HG02678 (cell line): ENCODE measurements at regions not wholly inside any gene's neighbourhood (a gene's known extent, or its start where the extent isn't known, plus 50 kb on each side); places are given as distances from the start of the nearest gene placed in this dataset.

ENCODE experiments used
- ATAC-seq: cut with Tn5 transposase; IDR thresholded peaks from one replicate; pipeline ENCODE4 v1.9.1; 2021; ENCODE audit warnings: mild to moderate bottlenecking, moderate library complexity; ENCODE audit not compliant: unreplicated experiment

DNA sequence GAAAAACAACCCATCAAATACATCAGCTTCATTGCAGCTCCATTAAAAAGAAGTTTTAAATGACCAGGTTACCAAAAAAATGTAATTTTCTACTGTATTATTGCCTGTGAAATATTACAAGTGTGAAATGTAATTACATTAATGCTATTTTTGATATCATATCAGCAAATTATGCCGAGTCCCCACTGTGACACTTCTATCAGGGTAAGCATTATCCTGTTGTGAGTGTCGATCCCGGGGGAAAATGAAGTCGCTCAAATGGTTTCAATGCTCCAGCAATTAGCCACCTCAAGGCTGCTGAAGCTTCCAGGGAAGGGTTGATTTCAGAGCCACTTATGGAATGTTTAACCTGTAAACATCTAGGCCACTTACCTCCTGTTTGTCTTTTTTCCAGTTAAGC lies 70.4 kb downstream of the RCN1 start:
- no peak for ATAC-seq

DNA sequence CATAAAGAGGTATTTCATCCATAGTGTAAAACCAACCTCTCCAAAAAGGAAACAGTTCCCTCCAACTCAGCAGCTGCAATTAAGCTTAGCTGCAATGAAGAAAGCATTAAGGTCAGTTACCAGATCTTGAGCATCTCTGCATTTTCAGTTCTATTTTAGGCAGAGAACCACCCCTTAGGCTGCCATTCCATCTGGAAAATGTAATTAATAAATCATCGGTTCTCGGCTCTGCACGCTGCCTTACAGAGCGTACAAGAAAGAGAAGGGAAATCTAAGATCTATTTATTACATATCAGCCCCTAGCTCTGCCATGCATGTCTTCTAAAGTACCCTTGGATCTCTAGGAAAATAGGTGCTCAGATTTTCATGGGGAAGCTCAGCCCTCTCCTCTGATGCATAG lies 71.5 kb downstream of the RCN1 start:
- ATAC-seq = no peak

DNA sequence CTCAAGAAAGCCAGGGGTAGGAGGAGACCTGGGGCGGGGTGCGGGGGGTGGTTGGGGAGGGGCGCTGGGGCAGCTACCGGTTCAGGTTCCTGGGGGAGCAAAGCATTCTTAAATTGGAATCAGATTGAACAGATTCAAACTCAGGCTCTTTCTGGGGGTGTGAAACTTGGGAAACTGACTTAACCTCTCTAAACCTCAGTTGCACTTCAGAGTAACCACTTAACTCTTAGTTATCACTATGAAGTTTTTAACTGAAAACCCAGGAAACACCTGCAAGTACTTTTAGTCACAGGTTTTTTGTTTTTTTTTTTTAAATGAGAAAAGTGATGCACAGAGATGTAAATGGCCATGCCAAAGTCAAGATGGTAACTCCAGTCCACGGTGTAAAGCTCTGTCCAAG lies 72.0 kb downstream of the RCN1 start:
- no peak for ATAC-seq

DNA sequence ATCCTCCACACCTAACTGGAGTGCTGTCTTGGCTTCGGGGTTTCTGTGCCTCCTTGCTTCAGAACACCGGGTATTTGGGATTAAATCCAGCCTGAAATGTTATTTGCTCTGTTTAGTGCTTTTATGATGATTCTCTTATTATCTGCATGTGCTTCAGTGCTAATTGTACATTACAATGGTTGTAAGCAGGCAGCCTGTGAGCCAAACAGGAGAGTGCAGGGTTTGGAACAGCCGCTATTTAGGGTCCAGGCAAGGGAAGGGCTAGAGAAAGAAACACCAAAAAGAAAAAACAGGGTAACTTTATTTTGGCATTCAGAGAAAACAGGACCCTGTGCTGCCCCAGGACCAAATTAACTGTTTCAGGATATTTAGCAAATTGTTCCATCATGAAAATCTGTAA lies 72.7 kb downstream of the RCN1 start:
- no peak for ATAC-seq

DNA sequence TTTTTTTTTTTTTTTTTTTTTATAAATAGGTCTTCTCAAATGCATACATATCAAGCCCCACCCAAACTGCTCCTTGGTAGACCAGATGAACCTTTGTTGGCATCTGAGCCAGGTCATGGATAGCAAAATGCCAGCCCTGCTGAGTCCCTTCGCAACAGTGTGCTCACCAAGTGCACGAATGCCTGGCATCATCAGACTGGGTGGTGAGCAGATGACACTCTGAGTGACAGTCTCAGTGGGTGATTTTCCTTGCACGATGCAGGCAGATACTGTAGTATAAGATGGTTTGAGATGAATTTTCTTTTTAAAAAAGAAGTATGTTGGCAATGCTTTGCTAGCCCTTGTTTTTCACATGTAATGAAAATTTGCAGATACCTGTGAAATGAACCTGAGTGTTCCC lies 74.0 kb downstream of the RCN1 start:
- no peak for ATAC-seq

DNA sequence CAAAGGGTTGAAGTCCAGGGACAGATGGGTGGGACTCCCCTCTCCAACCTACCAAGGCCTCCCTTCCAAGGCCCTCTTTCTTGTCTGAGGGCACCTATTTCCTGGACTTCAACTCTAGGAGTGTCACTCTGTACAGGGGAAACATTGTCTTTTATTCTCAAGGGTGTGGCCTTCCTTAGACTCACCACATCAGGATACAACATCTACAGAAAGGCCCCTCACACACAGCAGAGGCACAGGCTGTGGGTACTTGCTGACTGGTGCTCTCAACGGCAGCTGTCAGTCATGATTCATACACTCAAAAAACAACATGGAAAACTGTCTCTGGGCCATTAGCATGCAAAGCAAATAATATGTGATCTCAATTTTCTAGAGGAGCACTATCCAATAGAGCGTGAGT lies 78.0 kb downstream of the RCN1 start:
- no peak for ATAC-seq

DNA sequence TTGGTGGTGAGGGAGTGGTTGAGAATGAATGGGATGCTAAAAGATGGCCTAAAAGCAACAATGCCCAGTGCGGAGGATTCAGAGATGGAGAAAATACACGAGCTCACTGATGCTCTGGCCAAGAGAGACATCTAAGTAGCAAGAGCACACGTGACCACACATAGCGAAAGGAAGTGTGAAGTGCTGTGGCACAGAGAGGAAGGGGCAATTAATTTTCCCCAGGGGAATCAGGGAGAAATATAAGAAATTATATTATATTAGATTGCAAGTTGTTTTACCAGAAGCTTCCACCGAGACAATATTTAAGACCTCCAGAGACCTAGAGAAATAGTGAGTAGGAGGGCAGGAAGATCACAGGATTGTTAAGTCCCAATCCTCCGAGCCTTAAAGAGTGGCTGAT lies 80.6 kb downstream of the RCN1 start:
- no peak for ATAC-seq

DNA sequence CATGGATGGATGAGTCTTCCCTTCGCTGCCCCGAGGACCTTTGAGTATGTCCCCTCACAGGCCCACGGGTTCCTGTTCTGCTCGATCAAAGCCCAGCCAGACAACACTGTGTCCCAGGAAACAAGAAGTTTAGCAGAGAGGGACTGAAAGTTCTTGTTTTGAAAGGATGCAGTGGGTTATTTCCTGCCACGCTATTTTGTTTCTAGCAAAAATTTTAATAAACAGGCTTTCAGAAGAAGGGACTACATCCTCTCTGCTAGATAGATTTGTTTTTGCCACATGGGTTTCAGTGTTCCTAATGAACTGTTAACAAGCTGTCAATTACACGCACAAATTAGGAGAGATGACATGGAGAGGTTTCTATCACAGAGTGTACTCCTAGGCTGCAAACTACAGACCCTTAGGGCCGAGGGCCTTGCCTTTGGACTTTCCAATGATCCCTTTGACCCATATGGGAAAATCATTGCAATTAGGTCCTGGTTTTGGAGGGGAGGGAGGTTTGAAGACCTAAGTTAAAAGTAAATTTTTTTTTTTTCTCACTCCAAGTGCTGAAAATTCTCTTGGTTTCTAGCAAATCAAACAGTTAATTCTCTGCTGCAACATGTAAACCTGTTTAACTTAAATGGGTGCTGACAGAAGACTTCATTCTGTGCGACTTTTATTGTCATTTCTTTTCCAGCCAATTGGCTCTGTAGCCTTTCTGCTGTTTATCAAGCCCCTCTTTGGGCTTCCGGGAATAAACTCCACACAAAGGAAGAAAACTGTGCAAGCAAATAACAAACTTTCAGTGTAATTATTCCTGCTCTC lies 81.4 kb downstream of the RCN1 start:
- ATAC-seq = no peak

DNA sequence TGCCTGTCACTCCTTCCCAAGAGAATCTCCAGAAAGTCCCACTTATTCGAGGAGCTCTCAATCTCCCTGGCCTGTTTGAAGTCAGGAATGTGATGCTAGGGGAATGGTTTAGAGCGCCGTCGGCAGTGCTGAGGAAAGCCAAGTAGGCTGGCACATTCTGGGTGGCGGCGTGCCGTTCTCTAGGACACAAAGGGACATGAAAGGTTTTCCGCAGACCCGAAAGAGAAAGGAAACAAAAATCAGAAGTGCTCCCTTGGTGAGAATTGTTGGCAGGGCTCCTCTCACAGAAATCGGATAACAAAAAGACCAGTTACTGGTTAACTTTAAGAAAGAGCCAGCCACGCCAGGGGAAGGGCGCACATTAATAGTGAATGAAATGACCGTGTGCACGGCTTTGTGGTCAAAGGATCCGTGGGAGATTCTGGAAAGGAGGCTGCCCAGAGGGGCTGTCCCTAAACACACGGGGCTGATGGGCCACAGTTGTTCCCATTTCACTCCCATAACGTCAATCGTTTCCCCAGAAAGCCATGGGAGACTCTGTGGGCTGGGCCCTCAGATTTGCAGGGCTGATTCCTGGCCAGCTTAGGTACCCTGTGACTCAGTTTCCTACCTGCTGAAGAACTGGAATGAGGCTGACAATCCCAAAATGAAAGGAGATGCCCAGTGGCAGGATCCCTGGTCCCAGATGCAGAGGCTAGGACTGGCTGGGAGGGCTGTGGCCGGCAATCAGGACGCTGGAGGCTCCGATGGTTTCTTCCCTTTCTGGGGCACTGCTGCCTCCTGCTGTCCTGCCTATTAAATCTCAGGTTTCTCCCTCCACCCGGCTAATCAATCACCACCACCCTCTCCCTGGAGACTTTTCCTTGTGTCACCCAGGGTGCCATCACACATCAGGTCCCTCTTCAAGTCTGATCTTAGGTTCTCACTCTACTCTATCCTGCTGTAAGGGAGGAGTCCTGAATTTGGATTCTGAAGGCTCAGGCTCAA lies 82.3 kb downstream of the RCN1 start:
- ATAC-seq = peak; percentile 50

DNA sequence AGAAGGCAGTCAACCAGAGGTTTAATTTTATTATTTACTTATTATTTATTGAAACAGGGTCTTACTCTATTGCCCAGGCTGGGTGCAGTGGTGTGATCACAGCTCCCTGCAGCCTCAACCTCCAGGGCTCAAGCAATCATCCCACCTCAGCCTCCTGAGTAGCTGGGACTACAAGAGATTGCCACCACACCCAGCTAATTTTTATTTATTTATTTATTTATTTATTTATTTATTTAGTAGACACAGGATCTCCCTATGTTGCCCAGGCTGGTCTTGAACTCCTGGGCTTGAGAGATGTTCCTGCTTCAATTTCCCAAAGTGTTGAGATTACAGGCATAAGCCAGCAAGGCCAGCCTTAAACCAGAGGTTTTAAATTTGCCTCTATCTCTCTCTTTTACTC lies 83.1 kb downstream of the RCN1 start:
- no peak for ATAC-seq

DNA sequence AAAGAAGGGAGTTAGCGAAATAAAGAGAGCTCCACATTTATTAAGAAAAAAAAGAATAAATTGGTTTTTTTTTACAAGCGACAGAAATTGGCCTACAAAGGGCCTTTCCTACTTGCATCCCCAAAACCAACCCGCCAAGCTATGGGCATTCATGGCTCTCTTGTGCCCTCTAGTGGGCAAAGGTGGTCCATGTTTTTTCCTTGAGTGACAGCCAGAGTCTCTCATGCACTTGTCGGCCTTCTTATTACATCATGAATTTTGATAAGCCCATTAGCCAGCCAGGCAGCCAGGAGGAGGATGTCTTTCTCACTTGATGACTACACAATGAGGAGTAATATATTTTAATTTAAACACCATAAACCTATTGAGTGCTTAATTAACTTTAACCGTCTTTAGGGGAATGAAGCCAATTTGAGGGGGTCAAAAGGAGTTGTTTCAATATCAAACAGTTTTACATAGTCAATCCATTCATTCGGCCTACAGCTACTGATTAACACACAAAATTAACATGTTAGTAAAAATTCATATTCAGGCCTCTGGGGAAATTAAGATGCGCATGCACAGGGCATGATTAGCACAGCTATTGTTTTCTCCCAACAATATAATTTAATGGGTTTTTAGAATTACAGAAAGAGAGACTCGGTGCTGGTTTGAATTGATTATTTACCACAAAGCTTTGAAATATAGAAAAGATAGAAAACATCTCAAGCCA lies 85.5 kb downstream of the RCN1 start:
- peak; percentile 87 for ATAC-seq

DNA sequence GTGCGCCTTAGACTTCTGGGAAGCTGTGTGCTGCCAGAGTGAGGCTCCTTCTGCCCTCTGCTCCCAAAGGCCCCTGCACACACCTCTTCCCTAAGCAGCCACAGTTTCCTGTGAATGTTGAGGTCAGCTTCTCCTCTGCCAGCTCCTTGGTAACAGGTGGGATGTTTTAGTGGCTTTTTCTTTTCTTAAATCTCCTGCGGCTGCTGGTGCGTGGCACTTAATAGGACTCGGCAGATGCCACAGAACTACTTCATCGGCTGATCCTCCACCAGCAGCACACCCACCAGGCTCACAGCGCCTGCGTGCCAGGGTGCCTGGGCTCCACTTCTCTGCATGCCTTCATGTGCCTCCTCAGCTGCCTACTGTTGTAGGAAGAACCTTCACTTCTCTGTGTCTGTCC lies 87.8 kb downstream of the RCN1 start:
- no peak for ATAC-seq

DNA sequence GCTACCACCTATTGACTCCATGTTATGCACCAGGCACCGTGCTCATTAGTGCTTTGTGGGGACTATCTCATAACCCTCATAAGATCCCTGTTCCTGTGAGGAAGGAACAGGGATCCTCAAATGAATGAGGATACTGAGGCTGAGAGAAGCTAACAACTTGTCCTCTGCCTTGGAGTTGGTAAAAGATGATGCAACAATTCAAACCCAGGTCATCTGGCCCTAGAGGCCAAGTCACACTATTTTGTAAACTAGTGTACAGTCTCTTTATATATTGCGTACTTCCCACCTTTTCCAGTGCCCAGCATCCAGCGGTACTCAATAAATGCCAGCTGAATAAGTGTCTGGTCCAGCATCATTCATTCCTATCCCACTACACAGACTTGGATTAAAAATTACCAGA lies 92.6 kb downstream of the RCN1 start:
- ATAC-seq = no peak

DNA sequence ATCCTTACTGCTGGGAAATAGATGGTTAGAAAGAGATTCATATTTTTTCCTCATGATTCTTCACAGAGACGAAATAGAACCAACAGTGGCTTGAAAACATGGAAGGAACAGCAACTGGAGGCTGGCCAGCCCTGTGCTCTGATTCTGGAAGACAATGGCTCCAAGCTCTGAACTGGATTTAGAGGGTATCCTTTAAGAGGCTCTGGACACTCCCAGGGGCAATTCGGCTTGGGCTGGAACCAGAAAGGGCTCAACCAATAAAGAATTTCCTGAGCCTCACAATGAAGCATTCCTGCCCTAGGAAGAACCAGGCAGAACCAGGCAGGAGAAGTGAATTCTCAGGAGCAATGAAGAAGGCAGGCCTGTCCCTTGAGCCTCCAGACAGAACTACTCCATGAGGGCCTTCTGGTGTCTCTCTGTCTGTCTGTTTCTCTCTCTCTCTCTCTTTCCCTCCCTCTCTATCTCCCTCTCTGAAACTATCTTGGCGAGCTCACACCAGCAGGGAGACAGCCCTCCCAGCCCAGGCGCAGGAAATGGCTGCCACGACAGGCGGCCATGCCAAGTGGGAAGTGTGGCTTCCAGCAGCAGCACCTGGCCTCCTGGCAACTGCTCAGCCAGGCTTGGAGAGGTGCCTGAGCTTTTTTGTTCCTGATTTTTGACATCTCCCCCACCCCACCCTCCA lies 93.3 kb downstream of the RCN1 start:
- ATAC-seq = peak; percentile 15

DNA sequence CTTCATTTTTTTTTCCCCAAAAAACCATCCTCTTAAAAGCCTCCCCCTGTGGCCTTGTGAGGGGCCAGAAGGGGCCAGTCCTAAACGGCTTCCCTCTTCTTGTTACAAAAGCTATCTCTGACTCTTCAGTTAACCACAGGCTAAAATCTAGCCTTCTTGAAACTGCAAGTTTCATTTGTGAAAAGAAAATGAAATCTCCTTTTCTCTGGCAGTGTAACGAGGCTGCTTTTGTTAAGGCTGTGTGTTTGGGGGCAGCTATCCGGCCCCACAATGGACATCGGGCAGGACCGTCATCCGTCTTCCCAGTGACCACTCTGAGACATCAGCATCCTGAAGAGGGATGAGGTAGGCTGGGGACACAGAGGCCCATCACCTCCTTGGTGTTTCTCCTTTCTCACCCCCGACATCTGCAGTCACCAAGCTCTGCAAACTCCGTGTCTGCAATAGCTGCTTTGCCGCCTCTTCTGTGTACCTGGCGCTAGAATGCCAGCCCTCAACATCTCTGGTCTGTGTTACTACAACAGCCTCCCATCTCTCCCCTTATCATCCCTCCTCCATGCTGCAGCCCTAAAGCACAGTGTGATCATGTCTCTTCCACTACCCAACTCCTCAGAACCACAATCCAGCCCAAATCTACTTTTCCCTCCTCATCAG lies 94.0 kb downstream of the RCN1 start:
- peak; percentile 76 for ATAC-seq

DNA sequence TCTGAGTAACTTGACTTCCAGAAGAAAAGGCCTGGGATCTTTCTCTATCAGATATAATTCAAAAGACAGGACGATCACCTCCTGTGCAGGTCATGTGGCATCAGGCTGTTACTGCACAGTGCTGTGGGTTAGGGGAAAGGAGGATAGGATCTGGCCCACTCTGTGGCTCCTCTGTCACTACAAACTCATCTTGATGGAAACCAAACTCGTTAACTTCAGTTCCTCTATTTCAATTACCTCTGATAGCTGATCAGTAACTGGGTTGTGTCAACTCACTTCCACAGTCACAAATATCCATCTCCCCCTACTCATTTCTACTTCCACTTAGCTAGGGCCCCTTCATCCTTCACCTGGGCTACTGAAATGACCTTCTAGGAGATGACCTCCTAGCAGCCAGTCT lies 95.2 kb downstream of the RCN1 start:
- ATAC-seq = no peak

DNA sequence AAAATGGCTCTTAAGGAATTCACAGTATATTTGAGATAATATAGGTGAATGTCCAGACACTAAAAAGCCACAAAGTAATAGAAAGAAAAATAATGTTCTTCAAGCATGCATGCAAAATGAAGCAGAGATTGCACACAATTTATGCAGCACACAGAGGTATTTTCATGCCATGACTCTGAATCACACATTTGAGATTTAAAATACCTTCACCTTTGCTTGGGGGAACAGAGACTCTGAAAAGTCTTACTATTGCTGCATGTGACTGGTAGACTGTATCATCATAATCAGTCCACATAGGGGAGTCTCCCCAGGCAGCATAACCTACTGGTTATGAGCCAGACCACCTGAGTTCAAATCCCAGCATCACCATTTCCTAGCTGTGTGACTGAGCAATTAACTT lies 96.2 kb downstream of the RCN1 start:
- ATAC-seq = no peak

DNA sequence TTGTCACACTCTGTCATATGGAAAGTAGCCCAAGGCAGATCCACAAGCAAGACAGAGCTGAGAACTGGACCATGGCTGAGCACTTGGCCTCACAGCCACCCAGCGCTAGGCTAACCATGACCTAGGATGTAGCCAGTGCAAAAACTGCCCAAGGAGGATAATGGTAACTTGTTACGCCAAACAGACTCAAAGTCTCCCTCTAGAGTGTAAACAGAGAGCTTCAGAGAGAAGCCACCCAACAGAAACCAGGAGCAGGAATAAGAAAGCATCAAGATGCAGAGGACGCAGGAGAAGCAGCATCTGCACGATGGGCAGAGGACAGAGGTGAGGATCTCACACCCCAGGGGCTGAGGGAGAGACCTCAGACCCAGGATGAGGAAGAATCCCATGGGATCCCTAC lies 97.9 kb downstream of the RCN1 start:
- ATAC-seq = no peak

DNA sequence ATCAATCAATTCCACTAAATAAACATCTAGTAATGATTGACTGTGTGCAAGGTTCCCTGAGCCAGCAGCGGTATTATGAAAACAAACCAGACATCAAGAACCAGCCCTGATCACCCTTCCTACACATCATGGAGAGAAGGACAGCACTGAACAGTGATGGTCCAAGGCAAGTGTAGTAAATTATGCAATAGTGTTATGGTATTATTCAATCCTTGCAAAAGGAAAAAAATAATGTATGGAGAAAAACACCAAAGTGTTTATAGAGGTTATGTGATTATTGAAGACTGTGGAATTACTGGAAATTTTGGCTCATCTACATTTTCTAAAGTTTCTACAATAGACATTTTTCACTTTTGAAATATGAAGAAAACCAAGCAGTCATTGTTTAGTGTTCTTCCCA lies 105.3 kb downstream of the RCN1 start:
- ATAC-seq = no peak

DNA sequence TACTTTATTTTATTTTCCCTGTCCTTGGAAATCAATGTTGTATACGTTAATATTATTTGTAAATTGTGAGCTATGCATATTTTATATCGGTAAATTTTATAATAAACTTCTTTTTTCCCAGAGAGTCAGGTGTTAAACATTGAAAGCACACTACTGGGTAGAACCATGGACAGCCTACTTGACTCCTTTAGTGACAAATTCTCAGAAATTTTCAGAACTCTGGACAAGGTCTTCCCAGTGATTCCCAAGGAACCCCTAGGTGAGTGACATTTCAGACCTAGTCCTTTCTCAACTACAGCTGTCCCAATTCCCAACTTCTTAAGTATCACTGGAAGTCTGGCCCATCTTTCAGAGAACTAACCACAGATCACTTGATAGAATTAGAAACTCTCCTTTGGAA lies 107.2 kb downstream of the RCN1 start:
- ATAC-seq = no peak
